HG03521 (cell line): ENCODE measurements at regions not wholly inside any gene's neighbourhood (a gene's known extent, or its start where the extent isn't known, plus 50 kb on each side); places are given as distances from the start of the nearest gene placed in this dataset.
"Not testable (repeated sequence)": the region's sequence is repeated elsewhere in the genome, so short reads cannot be mapped to it uniquely, and the experiment has no call there.

Source experiments
- ATAC-seq: cut with Tn5 transposase; IDR thresholded peaks from one replicate; pipeline ENCODE4 v1.9.1; 2021; ENCODE audit warnings: mild to moderate bottlenecking, moderate library complexity; ENCODE audit not compliant: unreplicated experiment

DNA sequence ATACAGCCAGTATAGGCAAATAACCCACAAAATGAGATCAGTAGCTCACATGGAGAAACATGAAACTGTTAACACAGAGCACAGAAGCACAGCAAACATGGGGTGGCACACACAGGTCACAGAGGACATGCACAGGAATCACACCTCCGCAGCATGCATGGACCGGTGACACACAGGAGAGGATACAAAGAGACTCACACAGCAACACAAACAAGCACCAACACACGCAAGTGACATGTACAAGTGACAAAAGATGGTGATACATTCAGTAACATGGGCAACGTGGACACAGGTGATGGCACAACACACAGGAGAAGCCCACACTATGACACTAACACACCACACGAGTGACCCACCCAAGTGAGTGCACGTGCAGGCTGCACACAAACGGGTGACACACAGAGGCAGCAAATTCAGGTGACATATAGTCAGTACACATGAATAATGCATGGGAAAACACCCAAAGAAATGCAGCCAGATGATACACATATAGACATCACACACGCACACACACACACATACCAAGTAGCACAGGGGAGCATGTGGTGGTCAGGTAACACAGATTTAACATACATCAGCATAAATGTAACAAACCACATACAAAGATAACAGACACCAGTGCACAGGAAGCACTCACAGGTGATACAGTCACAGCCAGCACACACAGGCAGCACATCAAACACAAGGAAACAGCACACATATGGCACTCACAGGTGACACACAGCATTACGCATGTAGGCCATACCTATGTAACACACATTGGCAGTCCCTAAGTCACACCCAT lies 216.0 kb upstream of the SFSWAP start:
- ATAC-seq, result no peak

DNA sequence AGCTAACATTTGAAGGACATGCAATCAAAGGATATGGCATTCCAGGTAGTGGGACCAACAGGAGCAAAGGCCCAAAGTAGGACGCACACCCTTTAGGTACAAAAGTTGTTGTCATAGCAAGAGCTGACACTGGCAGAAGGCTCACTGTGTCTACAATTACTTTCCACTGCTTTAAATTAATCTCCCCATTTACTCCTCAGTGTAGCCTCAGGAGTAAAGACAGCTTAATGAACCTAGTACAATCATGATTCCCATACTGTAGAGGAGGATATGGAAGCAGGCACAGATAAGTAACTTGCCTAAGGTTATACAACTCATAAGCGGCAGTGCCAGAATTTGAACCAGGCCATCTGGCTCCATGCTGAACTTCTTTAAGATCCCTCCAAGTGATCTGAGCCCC lies 212.9 kb upstream of the SFSWAP start:
- no peak for ATAC-seq

DNA sequence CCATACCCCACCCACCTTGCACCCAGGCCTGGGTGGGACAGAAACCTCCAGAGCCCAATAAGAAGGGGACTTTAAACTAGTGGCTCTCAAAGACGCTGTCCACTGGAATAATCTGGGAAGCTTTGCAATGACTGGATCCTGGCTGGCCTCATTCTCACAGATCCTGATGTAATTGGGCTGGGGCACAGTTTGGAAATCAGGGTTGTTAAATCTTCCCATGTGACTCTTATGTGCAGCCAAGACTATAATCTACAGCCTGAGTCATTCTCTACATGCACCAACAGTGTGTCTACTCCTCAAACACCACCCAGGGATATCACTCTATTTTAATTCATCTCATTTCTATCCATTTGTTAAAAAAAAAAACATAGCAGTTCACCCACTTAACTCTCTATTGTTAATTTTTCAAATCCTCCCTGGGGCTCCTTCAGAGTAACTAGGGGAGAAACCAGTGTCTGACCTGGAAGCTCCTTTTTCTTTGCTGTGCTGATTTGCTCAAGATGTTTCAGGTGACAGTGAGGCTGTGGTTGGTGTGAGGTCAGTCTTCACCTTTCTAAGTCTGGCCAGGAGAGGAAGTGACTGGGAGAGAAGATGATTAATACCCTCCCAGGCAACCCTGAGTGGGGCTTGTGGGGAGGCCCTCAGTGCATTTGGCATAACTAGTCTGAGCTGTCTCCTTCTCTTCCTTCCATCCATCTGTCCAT lies 211.6 kb upstream of the SFSWAP start:
- ATAC-seq, result no peak

DNA sequence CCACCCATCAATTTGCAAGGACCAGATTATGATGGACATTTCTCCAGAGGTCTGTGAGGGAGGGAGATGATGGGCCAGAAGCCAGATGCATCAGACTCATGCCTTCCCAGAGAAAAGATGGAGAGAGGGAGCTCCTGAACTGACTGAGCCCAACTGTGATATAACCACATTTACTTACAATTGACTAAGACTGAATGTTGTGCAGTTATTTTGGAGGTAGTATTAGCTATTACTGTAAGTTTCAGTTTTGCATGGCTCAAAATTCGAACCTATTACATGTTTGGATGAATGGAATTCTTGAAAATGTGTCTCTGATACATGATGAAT lies 211.1 kb upstream of the SFSWAP start:
- no peak for ATAC-seq

DNA sequence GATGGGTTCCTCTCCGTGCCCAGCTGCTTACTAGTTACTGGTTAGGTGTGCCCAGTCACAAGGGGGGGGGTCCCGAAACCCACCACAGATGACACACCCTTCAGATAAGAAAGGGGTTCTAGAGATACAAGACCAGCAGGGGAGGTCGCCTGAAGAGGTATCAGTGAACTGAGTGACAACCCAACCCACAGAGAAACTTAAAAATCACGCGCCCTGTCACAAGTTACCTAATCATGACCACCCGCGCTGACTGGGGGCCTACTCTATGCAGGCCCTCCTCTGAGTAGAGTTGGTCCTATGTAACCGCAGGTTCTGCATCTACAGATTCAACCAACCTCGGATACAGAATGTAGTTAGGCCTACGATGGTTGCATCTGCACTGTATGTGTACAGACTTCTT lies 210.3 kb upstream of the SFSWAP start:
- ATAC-seq, result no peak

DNA sequence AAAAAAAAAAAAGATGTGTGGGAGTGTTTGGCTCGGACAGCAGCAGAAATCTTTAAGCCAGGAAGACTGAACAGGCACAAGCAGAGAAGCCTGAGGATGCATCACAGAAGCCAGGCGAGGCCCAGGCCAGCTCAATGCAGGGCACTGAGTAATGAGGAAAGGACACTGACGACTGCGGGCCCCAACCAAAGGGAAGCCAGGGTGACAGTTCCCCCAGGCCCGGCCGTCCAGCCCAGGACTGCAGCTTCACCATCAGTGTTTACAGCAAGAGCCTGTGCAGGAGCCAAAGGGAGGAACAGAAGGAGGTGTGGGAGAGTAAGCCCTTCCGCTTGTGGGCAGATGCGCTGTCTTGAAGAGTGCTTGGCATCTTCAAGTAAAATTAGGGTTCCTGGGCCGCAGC lies 205.3 kb upstream of the SFSWAP start:
- ATAC-seq, result no peak

DNA sequence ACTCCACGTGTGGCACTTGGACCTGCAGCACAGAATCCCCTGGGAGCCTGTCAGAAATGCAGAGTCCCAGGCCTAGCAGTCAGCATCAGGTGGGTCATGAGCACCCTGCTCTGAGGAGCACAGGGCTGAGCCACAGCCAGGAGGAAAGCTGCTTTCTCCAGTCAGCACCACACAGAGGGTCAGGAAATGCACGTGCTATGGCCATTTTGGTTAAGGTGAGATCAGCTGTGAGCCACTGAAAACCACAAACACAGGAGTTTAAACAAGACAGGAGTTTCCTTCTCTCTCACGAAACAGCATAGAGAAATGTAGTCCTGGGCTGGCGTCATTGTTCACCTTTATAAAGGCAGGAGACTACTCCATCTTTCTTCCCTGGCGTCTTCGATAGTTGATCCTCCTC lies 204.5 kb upstream of the SFSWAP start:
- ATAC-seq, result no peak

DNA sequence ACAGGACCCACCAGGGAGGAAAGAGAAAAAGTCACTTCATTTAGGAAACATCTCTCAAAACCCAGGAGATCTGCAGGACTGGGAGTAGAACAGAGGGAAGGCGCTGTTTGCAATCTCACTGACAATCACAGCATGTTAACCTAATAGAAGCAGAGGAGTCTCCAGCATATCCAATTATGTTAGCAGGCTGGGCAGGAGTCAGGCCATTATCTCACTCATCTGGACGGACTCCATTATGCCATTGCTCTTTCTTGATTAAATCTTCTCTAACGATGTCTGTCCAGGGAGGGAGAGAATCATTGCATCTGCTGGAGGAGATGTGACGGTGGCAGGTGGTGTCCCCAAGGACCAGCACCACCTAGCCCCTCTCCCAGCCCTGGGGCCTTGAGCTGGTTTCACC lies 203.8 kb upstream of the SFSWAP start:
- ATAC-seq, result no peak

DNA sequence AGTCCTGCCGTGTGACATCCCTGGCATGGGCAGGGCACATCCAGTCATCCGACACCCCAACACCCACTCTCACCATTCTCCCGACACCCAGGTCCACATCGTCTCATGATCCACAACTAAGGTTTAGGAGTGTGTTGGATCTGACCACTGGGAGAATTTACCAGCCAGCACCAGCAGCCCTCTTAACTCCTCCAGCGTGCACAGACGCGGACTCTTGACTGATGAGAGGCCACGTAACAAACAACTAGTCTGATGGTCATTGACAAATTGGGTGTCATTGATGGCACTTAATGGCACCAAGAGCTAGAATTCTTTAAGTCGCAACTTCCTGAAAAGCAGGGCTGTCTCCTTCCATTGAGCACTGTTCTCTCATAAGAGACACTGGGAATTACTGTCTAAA lies 203.0 kb upstream of the SFSWAP start:
- no peak for ATAC-seq

DNA sequence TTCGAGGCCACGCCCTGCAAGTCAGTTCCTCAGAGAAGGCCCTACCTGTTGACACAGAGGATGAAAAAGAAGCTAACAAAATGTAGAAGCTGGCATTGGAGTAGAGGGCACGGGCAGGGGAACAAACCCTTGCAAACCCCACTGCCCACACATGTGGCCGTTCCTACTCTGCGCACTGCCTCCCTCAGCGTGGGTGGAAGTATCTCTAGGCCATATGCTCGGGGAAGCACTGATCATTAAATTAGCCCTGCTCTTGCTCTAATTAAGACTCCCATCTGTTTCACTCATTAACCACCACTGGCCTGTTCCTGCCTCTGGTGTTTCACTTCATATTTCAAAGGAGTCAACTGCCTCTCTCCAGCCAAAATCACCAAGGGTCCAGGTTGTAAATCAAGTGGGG lies 201.2 kb upstream of the SFSWAP start:
- no peak for ATAC-seq

DNA sequence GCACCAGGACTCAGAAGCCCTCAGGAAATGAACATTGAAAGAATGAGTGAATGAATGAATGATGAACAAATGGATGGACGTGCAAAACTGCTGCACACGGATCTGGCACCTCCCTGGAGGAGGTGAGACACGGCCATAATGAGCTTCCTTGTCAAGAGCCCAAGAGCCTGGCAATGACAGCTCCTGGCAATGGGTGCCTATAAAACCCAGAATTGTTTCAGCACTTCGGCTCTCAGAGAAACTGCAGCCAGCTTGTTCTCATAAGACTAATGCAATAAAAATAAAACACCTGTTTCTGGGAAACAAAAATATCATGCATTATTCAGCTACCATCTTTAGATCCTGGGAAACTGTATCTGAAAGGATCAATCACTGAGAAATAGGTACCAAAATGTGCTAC lies 200.5 kb upstream of the SFSWAP start:
- ATAC-seq, result no peak

DNA sequence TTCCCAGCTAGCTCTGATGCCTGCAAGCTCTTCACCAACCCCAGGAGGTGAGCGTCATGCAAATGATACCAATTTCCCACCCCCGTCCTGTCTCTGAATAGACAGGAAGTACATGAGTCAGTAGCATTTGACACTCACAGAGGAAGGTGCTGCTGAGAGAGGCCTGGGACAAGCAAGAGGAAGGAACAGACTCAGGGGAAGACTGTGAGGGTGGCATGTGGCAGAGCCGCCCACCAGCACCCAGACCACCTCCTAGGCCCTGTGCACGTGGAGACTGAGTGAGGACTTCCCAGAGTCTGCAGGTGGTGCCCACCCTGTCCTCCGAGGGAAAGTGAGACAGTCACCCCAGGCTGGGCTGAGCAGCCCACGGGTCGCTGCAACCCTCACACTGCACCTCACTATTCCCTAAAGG lies 199.5 kb upstream of the SFSWAP start:
- ATAC-seq, result peak; percentile 92

DNA sequence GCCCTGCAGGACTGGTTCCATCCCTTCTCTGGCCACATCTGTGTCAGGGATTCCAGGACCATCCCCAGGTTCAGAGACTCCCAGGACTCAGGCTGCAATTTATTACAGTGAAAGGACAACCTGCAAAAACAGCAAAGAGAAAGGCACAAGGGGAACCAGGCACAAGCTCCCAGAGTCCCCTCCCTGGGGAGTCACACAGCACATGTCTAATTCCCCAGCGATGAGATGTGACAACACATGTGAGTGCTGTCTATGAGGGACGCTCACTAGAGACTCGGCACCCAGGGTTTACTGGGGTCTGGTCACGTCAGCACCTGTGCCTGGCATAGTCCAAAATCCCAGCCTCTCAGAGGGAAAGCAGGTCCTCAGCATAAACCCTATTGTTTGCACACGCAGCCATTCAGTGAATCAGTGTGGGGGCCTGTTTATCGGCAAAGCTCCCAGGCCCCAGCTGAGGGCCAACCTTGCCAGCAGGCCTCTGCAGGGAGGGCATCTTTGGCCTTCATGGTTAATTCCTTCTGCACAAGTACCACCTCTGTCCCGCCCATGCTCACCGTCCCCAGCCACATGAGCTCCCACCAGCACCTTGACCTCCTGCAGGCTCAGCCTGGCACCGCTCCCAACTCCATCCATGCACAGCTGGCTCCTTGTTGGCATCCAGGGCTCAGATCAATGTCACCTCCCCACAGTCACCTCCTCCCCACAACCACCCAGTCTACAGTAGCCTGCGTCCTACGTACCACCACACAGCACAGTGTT lies 198.9 kb upstream of the SFSWAP start:
- no peak for ATAC-seq

DNA sequence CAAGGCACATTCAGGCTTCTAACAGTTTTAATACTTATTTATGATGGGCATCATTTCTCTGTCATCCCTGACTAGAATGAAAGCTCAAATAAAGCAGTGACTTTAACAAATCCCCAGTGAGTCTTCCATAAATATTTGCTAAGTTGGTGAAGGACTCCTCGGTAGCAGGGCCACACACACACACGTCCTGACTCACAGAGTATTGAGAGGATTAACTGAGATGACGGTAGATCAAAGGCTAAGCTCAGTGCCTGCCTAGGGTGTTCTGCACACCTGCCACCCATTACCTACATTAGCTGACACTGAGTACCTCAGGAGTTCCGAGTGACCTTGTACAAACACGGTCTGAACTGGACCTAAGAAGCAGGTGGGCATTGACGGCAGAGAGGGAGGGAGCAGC lies 197.3 kb upstream of the SFSWAP start:
- no peak for ATAC-seq

DNA sequence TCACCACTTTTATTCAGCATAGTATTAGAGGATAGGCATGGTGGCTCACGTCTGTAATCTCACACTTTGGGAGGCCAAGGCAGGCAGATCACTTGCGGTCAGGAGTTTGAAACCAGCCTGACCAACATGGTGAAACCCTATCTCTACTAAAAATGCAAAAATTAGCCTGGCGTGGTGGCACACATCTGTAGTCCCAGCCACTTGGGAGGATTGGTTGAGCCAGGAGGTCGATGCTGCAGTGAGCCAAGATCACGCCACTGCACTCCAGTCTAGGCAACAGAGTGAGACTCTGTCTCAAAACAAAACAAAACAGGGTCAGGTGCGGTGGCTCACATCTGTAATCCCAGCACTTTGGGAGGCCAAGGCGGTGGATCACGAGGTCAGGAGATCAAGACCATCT lies 190.3 kb upstream of the SFSWAP start:
- not testable (repeated sequence) for ATAC-seq

DNA sequence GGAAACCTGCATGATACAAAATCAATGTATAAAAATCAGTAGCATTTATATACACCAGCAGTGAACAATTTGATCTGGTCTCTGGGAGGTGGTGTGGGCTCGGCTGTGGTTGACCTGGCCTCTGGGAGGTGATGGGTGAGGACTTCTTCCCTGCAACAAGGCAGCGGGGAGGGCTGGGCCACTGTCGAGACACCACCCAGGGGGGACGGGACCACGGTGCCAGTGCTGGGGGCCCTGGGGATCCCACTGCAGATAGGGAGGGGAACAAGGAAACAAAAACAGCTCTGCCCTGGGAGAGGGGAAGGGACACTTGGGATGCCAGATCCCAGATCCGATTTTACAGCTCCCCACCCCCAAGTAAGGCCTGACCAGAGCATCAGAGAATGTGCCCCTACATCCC lies 189.6 kb upstream of the SFSWAP start:
- no peak for ATAC-seq

DNA sequence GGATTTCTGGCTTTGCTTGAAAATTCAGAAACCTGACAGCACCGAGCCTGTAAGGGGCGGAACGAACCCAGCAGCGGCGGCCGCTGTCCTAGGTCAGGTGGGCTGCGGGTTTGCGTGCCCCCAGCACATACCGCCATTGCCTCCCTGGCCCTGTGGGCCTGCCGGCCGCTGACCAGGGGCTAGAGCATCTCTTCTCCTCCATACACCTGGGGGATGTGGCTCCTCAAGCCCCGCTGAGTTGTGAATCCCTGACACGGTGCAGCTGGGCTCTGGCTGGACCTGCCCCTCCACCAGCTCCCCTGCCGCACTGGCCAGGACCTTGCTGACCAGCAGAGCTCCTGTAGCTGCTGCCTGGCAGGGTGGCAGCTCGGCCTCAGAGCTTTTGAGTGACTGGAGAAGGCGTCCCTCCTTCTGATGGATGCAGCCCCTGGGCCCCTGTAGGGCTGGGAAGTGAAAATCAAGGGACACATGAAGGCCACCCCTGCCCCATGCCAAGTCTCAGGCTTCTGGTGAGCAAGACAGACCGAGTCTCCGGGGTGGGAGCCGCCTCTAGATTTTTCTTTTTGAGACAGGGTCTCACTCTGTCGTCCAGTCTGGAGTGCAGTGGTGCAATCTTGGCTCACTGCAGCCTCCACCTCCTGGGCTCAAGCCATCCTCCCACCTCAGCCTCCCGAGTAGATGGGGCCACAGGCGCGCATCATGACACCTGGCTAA lies 184.9 kb upstream of the SFSWAP start:
- no peak for ATAC-seq

DNA sequence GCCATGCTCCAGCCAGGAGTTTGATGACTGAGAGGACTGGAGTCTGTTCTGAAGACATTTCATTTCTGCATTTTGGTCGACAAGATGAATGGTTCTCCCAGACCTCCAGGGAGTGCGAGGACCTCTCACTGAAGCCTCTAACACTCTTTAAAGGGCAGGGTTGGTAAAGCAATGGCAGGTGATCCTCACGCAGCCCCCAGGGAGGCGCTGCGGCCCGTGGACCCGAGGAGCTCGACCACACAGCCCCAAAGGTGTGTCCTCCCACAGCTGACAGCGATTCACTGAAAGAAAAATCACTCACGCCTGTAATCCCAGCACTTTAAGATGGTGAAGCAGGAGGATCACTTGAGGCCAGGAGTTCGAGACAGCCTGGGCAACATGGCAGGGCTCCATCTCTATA lies 183.8 kb upstream of the SFSWAP start:
- no peak for ATAC-seq

DNA sequence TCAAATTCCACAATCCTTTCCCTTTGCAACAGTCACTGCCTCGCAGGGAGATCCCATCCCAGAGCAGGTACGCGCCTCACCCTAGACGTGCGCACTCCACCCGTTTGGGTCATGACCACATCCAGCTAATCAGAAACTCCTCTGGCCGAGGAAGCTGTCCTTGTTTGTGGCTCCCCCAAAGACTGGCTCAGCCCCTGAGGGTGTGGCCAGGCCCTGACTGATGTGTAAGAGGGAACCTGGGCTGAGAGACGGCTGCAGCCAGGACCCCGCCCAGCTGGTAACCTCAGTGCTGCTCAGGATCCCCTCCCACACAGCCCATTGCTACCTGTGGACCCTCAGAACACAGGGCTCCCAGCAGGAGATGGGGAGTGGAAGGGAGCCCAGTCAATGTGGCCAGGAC lies 183.2 kb upstream of the SFSWAP start:
- ATAC-seq, result no peak

DNA sequence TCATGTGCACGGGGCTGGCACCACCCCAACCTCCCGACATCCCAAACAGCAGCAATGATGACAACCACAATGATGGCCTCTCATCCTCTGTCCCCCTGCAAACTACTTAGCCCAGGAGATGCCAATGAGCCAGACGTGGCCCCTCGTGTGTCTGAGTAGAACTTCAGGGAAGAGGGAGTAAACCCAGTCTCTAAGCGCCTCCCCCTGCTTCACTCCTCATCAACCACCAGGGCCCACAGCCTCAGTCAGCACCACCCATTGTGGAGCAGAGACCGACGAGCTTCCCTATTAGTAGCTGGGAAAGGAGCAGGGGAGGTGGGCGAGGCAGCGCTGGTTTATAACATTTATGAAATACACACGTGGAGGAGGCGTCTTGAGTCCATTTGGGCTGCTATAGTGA lies 182.7 kb upstream of the SFSWAP start:
- no peak for ATAC-seq

DNA sequence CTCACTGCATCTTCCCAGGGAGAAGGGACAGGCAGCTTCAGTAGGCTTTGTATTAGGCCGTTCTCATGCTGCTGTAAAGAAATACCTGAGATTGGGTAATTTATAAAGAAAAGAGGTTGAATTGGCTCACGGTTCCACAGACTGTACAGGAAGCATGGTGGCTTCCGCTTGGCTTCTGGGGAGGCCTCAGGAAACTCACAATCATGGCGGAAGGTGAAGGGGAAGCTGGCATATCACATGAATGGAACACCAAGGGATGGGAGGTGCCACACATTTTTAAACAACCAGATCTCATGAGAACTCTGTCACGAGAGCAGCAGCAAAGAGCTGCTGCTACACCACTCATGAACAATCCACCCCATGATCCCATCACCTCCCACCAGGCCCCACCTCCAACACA lies 182.2 kb upstream of the SFSWAP start:
- ATAC-seq, result no peak
